ENCODE measurements at regions not wholly inside any gene's neighbourhood (a gene's known extent, or its start where the extent isn't known, plus 50 kb on each side); places are given as distances from the start of the nearest gene placed in this dataset.

GRCh38 chrX:33831211-33831610 lies 300.9 kb downstream of the FAM47A start:
- H3K9me3 ChIP-seq (ENCODE audit: severe bottlenecking): no peaks in the 10 kb centered on the region
- no peak for DNase-seq
- TF ChIP-seq, protein P1, sequence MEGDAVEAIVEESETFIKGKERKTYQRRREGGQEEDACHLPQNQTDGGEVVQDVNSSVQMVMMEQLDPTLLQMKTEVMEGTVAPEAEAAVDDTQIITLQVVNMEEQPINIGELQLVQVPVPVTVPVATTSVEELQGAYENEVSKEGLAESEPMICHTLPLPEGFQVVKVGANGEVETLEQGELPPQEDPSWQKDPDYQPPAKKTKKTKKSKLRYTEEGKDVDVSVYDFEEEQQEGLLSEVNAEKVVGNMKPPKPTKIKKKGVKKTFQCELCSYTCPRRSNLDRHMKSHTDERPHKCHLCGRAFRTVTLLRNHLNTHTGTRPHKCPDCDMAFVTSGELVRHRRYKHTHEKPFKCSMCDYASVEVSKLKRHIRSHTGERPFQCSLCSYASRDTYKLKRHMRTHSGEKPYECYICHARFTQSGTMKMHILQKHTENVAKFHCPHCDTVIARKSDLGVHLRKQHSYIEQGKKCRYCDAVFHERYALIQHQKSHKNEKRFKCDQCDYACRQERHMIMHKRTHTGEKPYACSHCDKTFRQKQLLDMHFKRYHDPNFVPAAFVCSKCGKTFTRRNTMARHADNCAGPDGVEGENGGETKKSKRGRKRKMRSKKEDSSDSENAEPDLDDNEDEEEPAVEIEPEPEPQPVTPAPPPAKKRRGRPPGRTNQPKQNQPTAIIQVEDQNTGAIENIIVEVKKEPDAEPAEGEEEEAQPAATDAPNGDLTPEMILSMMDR (IDR thresholded peaks at IDR 0.05; ENCODE audit: low read depth, low read length): no peak

DNA sequence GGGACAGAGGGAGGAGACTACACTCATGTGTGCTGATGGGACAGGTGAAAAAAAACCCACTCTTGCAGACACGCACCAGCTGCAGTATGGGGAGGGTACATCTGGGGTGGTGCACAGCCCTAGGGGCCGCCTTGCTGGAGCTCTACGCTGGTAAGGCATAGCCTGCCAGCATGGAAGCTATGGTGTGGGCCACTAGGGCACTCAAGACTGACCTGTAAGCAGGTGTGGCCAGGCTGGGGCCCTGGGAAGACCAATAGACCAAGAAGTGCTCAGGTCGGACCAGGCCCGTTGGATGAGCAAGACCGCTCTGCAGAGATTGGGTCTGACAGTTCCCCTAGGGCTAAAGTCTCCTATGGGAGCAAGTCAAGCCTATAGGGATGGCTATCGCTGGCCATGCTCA lies 314.8 kb downstream of the FAM47A start:
- TF ChIP-seq, protein P1 (IDR thresholded peaks at IDR 0.05; ENCODE audit: low read depth, low read length): no peak
- Histone ChIP-seq H3K27me3 (ENCODE audit: insufficient read depth, low read depth, severe bottlenecking) (no peaks in the 10 kb centered on the region), H3K36me3 (no peaks in the 10 kb centered on the region), H3K9me3 (ENCODE audit: severe bottlenecking) (no peaks in the 10 kb centered on the region), H3K27ac (no peak overlapping the region), H3K4me3 (ENCODE audit: low read depth, low read length) (no peak overlapping the region)
- no peak for DNase-seq

More at GRCh38 chrX:33831211-33831610, 300.9 kb downstream of the FAM47A start:
- no peaks in the 10 kb centered on the region for H3K36me3 ChIP-seq
- H3K4me3 ChIP-seq (ENCODE audit: low read depth, low read length): no peak overlapping the region
- no peak overlapping the region for H3K27ac ChIP-seq
- H3K27me3 ChIP-seq (ENCODE audit: insufficient read depth, low read depth, severe bottlenecking): no peaks in the 10 kb centered on the region

DNA sequence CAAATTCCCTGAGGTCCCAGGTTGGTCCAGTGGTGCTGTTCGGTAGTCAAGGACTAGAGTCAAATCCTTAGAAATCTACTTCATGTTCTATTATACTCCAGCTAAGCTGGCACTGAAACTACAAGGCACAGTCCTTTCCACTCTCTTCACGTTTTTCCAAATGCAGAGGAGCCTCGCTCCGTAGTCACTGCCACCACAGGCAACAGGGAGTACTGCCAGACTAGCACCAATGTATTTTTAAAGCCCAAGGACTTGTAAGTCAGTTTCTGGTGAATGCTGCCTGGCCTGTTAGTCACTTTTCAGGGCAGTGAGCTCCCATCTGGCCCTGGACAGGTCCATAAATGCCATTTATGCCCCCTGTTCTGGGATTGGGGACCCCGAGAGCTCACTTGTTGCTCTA lies 323.5 kb downstream of the FAM47A start:
- Histone ChIP-seq H3K27ac (no peak overlapping the region), H3K9me3 (ENCODE audit: severe bottlenecking) (no peaks in the 10 kb centered on the region), H3K27me3 (ENCODE audit: insufficient read depth, low read depth, severe bottlenecking) (no peaks in the 10 kb centered on the region), H3K36me3 (no peaks in the 10 kb centered on the region), H3K4me3 (ENCODE audit: low read depth, low read length) (no peak overlapping the region)
- DNase-seq: no peak
- TF ChIP-seq, protein P1 (IDR thresholded peaks at IDR 0.05; ENCODE audit: low read depth, low read length): no peak

DNA sequence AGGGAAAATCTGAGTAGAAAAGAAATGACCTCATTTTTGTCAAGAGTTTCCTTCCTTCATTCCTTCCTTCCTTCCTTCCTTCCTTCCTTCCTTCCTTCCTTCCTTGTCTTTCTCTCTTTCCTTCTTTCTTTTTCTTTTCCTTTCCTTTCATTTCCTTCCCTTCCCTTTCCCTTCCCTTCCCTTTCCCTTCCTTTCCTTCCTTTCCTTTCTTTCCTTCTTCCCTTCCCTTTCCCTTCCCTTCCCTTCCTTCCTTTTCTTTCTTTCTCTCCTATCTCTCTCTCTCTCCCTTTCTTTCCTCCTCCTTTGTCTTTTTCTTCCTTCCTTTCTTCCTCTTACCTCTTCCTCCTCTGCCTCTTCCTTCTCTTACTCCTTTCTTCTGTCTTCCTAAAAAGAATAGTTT lies 347.6 kb downstream of the FAM47A start:
- Histone ChIP-seq H3K27ac (no peak overlapping the region), H3K9me3 (ENCODE audit: severe bottlenecking) (no peaks in the 10 kb centered on the region), H3K4me3 (ENCODE audit: low read depth, low read length) (no peak overlapping the region), H3K36me3 (no peaks in the 10 kb centered on the region), H3K27me3 (ENCODE audit: insufficient read depth, low read depth, severe bottlenecking) (no peaks in the 10 kb centered on the region)
- TF ChIP-seq, protein P1 (IDR thresholded peaks at IDR 0.05; ENCODE audit: low read depth, low read length): no peak
- DNase-seq: no peak

- no peaks in the 10 kb centered on the region for H3K36me3 ChIP-seq
- no peaks in the 10 kb centered on the region for H3K27me3 ChIP-seq (ENCODE audit: insufficient read depth, low read depth, severe bottlenecking)
- H3K27ac ChIP-seq: no peak overlapping the region
- TF ChIP-seq, protein P1 (IDR thresholded peaks at IDR 0.05; ENCODE audit: low read depth, low read length): 0 out of 2 replicates have a peak, but pooled peaks have one; percentile 3
- H3K9me3 ChIP-seq (ENCODE audit: severe bottlenecking): no peaks in the 10 kb centered on the region
- peak overlapping the region; percentile 1; the same call in 1 of the 2 replicates for H3K4me3 ChIP-seq (ENCODE audit: low read depth, low read length)
- peak; percentile 25 for DNase-seq
Measured at GRCh38 chrX:33741807-33742206, 390.3 kb downstream of the FAM47A start.

DNA sequence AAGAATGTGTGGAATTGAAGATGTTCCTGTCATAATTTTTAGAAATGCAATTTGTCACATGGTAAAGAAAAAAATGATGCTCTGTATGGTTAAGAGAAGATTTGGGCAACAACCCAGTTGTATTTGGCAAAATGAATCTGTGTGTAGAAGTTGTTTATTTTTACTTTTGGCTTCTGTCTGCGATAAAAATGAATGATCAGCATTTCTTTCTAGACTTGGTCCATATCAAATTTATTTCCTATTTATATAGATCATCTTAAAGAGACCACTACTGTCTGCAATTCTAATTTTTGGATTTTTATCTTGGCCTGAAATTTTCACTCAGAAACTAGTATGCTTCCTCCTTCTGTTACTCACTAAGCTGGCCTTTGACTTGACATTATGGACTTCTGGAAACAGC lies 396.9 kb downstream of the FAM47A start:
- H3K27me3 ChIP-seq (ENCODE audit: insufficient read depth, low read depth, severe bottlenecking): no peaks in the 10 kb centered on the region
- H3K4me3 ChIP-seq (ENCODE audit: low read depth, low read length): no peak overlapping the region
- TF ChIP-seq, protein P1 (IDR thresholded peaks at IDR 0.05; ENCODE audit: low read depth, low read length): no peak
- H3K27ac ChIP-seq: no peak overlapping the region
- no peaks in the 10 kb centered on the region for H3K36me3 ChIP-seq
- no peaks in the 10 kb centered on the region for H3K9me3 ChIP-seq (ENCODE audit: severe bottlenecking)
- no peak for DNase-seq
